Keratinocyte (primary cell): ENCODE measurements at regions not wholly inside any gene's neighbourhood (a gene's known extent, or its start where the extent isn't known, plus 50 kb on each side); places are given as distances from the start of the nearest gene placed in this dataset.

Source experiments
- CTCF ChIP-seq, 3 experiments: IDR thresholded peaks in 1 of 3; conservative IDR thresholded peaks in 1 of 3; optimal IDR thresholded peaks in 1 of 3; 2 replicates in 2 of 3; 3 replicates in 1 of 3; pipeline versions ENCODE3 to v1.5.1; 2011; ENCODE audit warnings: low read length in 3 of 3, mild to moderate bottlenecking in 3 of 3, moderate library complexity in 2 of 3, control low read depth in 1 of 3, inconsistent platforms in 1 of 3; ENCODE audit not compliant: insufficient read depth in 2 of 3; ENCODE audit errors: extremely low read depth in 1 of 3
- EZH2 ChIP-seq: IDR thresholded peaks from one replicate; pipeline ENCODE4 v1.6.1; 2012; ENCODE audit warnings: inconsistent platforms, mild to moderate bottlenecking, low read length, moderate library complexity

GRCh38 chr5:110265162-110265561 is 461.3 kb downstream of the TMEM232 start:
- no peak for TF ChIP-seq CTCF (optimal IDR thresholded peaks at IDR 0.05 in 1 of 3, IDR thresholded peaks at IDR 0.05 in 1 of 3, conservative IDR thresholded peaks at IDR 0.05 in 1 of 3; ENCODE audit: extremely low read depth in 1 of 3, insufficient read depth in 2 of 3, low read length in 3 of 3)
- no peak for TF ChIP-seq EZH2
